OCI-LY7 (cell line): ENCODE measurements at regions not wholly inside any gene's neighbourhood (a gene's known extent, or its start where the extent isn't known, plus 50 kb on each side); places are given as distances from the start of the nearest gene placed in this dataset.

ENCODE experiments used
- BruUV-seq: library from RNA; stranded (reverse); fragments of 400-500 nt; replicated peaks from 2 replicates; lab custom pipeline; 2021; lab: Mats Ljungman, UMichigan
- CTCF ChIA-PET: fragments of 300-600 bp; sonication (Branson Sonifier 250); formaldehyde crosslinking; loops from one replicate; lab custom pipeline; 2022; ENCODE audit warnings: antibody characterized with exemption; ENCODE audit not compliant: unreplicated experiment; lab: Charles Lee
- POLR2A ChIA-PET: fragments of 300-600 bp; sonication (Branson Sonifier 250); formaldehyde crosslinking; loops from one replicate; lab custom pipeline; 2022; ENCODE audit warnings: antibody characterized with exemption; lab: Charles Lee
- DNase-seq: peaks from one replicate; pipeline ENCODE4 v3.0.0-alpha.2; 2015; ENCODE audit warnings: low spot score
- H2AFZ ChIP-seq: fragments of 200-600 bp; sonication (generic), shearing (Covaris generic); 2 replicates; pipeline ENCODE4 v1.6.1; 2014; ENCODE audit warnings: mild to moderate bottlenecking, antibody characterized with exemption, low read length, moderate library complexity
- H3K27ac ChIP-seq: fragments of 200-600 bp; sonication (generic); 2 replicates; pipeline ENCODE4 v1.5.1; 2014; ENCODE audit warnings: mixed run types, low read depth, mild to moderate bottlenecking, moderate library complexity, low read length, inconsistent platforms; ENCODE audit not compliant: poor library complexity, severe bottlenecking
- H3K36me3 ChIP-seq: fragments of 200-600 bp; sonication (generic); 2 replicates; pipeline ENCODE4 v1.6.1; 2014; ENCODE audit warnings: mild to moderate bottlenecking, antibody characterized with exemption, low read length, moderate library complexity, mixed read lengths; ENCODE audit not compliant: insufficient read depth
- H3K4me1 ChIP-seq: fragments of 200-600 bp; sonication (generic); 2 replicates; pipeline ENCODE4 v1.5.1; 2014; ENCODE audit warnings: mild to moderate bottlenecking, low read length; ENCODE audit not compliant: insufficient read depth, poor library complexity, severe bottlenecking
- H3K4me2 ChIP-seq: fragments of 200-600 bp; sonication (generic); 2 replicates; pipeline ENCODE4 v1.6.1; 2014; ENCODE audit warnings: mild to moderate bottlenecking, low read length
- H3K4me3 ChIP-seq: fragments of 200-600 bp; sonication (generic); 2 replicates; pipeline ENCODE4 v1.5.1; 2014; ENCODE audit warnings: mild to moderate bottlenecking, low read depth, low read length; ENCODE audit not compliant: poor library complexity, severe bottlenecking
- H3K79me2 ChIP-seq: fragments of 200-600 bp; sonication (generic); 2 replicates; pipeline ENCODE4 v1.6.1; 2016; ENCODE audit warnings: low read depth, mild to moderate bottlenecking, low read length, moderate library complexity, mixed read lengths; ENCODE audit not compliant: insufficient read depth
- H3K9me2 ChIP-seq: fragments of 200-600 bp; sonication (generic); 2 replicates; pipeline ENCODE4 v1.6.1; 2016; ENCODE audit warnings: mild to moderate bottlenecking, low read length, mixed read lengths; ENCODE audit not compliant: insufficient read depth
- H3K9me3 ChIP-seq: fragments of 200-600 bp; sonication (generic); 2 replicates; pipeline ENCODE4 v1.6.1; 2014; ENCODE audit warnings: mild to moderate bottlenecking, mixed run types, low read length, mixed read lengths
- H4K20me1 ChIP-seq: fragments of 200-600 bp; sonication (generic); 2 replicates; pipeline ENCODE4 v1.6.1; 2014; ENCODE audit warnings: mild to moderate bottlenecking, antibody characterized with exemption, low read length, moderate library complexity, mixed read lengths; ENCODE audit not compliant: insufficient read depth
- EZH2phosphoT487 ChIP-seq: fragments of 200-600 bp; sonication (generic); IDR thresholded peaks from 2 replicates; pipeline ENCODE4 v1.6.1; 2018; ENCODE audit warnings: low read depth, borderline replicate concordance, mild to moderate bottlenecking, mixed run types, antibody characterized with exemption, low read length, moderate library complexity, mixed read lengths
- intact Hi-C: fragments of 100-400 bp; cut with micrococcal nuclease; formaldehyde crosslinking; loops from one replicate; pipeline ENCODE4 v1.10.0; 2022; ENCODE audit not compliant: unreplicated experiment
- TF ChIP-seq, protein P1 (sequence below): fragments of 200-600 bp; sonication (generic); conservative IDR thresholded peaks from 2 replicates; pipeline ENCODE4 v1.5.1; 2014; ENCODE audit warnings: mild to moderate bottlenecking, antibody characterized with exemption, low read length, moderate library complexity, mixed read lengths

- H3K9me3 ChIP-seq = no peaks in the 10 kb centered on the region
- H3K27ac ChIP-seq = no peak overlapping the region
- H3K9me2 ChIP-seq = no peaks in the 10 kb centered on the region
- BruUV-seq = no TSS peak
- H3K4me1 ChIP-seq = no peaks in the 10 kb centered on the region
- TF ChIP-seq, protein P1, sequence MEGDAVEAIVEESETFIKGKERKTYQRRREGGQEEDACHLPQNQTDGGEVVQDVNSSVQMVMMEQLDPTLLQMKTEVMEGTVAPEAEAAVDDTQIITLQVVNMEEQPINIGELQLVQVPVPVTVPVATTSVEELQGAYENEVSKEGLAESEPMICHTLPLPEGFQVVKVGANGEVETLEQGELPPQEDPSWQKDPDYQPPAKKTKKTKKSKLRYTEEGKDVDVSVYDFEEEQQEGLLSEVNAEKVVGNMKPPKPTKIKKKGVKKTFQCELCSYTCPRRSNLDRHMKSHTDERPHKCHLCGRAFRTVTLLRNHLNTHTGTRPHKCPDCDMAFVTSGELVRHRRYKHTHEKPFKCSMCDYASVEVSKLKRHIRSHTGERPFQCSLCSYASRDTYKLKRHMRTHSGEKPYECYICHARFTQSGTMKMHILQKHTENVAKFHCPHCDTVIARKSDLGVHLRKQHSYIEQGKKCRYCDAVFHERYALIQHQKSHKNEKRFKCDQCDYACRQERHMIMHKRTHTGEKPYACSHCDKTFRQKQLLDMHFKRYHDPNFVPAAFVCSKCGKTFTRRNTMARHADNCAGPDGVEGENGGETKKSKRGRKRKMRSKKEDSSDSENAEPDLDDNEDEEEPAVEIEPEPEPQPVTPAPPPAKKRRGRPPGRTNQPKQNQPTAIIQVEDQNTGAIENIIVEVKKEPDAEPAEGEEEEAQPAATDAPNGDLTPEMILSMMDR = no peak
- no peak for TF ChIP-seq EZH2phosphoT487
- ChIA-PET CTCF (no interaction called here), POLR2A (no interaction called here)
- no peaks in the 10 kb centered on the region for H3K36me3 ChIP-seq
- no peak for DNase-seq
- no peak overlapping the region for H3K4me2 ChIP-seq
- H2AFZ ChIP-seq = no peak overlapping the region
- H4K20me1 ChIP-seq = no peaks in the 10 kb centered on the region
- H3K4me3 ChIP-seq = no peak overlapping the region
- no peaks in the 10 kb centered on the region for H3K79me2 ChIP-seq
- intact Hi-C loops = no loop called here
Measured at GRCh38 chr12:124664395-124665111, 97.1 kb upstream of the NCOR2 start.

- no TSS peak for BruUV-seq
- no peak overlapping the region for H2AFZ ChIP-seq
- H3K9me2 ChIP-seq = no peaks in the 10 kb centered on the region
- TF ChIP-seq, protein P1 = no peak
- TF ChIP-seq EZH2phosphoT487 = no peak
- POLR2A ChIA-PET = no interaction called here
- no peaks in the 10 kb centered on the region for H3K79me2 ChIP-seq
- H3K36me3 ChIP-seq = no peaks in the 10 kb centered on the region
- no peak overlapping the region for H3K4me3 ChIP-seq
- no peaks in the 10 kb centered on the region for H4K20me1 ChIP-seq
- no peak overlapping the region for H3K4me2 ChIP-seq
- intact Hi-C loops = no loop called here
- no peak for DNase-seq
- H3K27ac ChIP-seq = no peak overlapping the region
- no peaks in the 10 kb centered on the region for H3K9me3 ChIP-seq
- CTCF ChIA-PET = no interaction called here
- H3K4me1 ChIP-seq = no peaks in the 10 kb centered on the region
Measured at GRCh38 chr12:124663771-124664366, 96.5 kb upstream of the NCOR2 start.

GRCh38 chr12:124663206-124663605 lies 95.8 kb upstream of the NCOR2 start:
- Histone ChIP-seq H3K4me2 (no peak overlapping the region), H2AFZ (no peak overlapping the region), H3K9me3 (no peaks in the 10 kb centered on the region), H4K20me1 (no peaks in the 10 kb centered on the region), H3K4me1 (no peaks in the 10 kb centered on the region), H3K9me2 (no peaks in the 10 kb centered on the region), H3K36me3 (no peaks in the 10 kb centered on the region), H3K4me3 (no peak overlapping the region), H3K79me2 (no peaks in the 10 kb centered on the region), H3K27ac (no peak overlapping the region)
- no peak for DNase-seq
- POLR2A ChIA-PET = no interaction called here
- CTCF ChIA-PET = interaction anchor here (0.6 kb wide), 1 partner anchor 1389 kb away, joined by 7 read pairs; no protein-coding TSS in a partner anchor
- BruUV-seq = no TSS peak
- intact Hi-C loops = no loop called here
- TF ChIP-seq EZH2phosphoT487 = no peak
- TF ChIP-seq, protein P1 = no peak
